ENCODE measurements at regions not wholly inside any gene's neighbourhood (a gene's known extent, or its start where the extent isn't known, plus 50 kb on each side); places are given as distances from the start of the nearest gene placed in this dataset.

DNA sequence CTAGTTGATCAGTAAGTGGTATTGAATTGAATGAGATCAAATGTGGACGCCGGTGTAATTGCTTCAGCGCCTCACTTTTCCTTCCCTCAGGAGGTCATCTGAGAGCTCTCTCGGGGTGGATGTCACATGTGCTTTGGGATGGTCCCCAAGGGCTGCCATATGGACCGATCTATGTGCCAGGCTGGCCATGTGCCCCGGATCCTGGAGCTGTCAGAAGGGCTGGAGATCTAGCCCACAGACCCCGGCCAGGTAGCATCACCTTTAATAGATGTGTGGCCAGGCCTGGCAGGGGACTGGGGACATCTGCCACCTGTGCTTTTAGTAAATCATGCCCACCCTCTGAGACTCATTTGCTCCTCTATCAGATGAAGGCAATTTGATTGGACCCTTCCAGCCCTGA, 95.3 kb upstream of the CRHR1 start:
- no peak for TF ChIP-seq TAF1 (IDR thresholded peaks at IDR 0.05; ENCODE audit: borderline replicate concordance, insufficient read depth, low read length)
- TF ChIP-seq POLR2AphosphoS5 (IDR thresholded peaks at IDR 0.05; ENCODE audit: low read depth, low read length), result no peak

Data from PFSK-1 (cell line).